D721Med (cell line): ENCODE measurements at regions not wholly inside any gene's neighbourhood (a gene's known extent, or its start where the extent isn't known, plus 50 kb on each side); places are given as distances from the start of the nearest gene placed in this dataset.
"Not testable (repeated sequence)": the region's sequence is repeated elsewhere in the genome, so short reads cannot be mapped to it uniquely, and the experiment has no call there.

Experiments used
- DNase-seq: peaks from one replicate; pipeline ENCODE4 v3.0.0; 2011; ENCODE audit warnings: low spot score; ENCODE audit not compliant: insufficient read length
- FAIRE-seq: peaks from 2 replicates; lab custom pipeline; 2011; peaks lifted over from hg19 to GRCh38; lab: Jason Lieb, UNC
- CTCF ChIP-seq: IDR thresholded peaks from 2 replicates; pipeline ENCODE4 v1.5.1; 2012; ENCODE audit warnings: mild to moderate bottlenecking, control low read depth; ENCODE audit not compliant: insufficient read depth; ENCODE audit errors: missing control alignments

GRCh38 chr17:45578516-45579455 lies 88.3 kb upstream of the PLEKHM1 start:
- TF ChIP-seq CTCF, result no peak
- no peak for FAIRE-seq
- no peak for DNase-seq

- FAIRE-seq (no peak), DNase-seq (no peak)
- TF ChIP-seq CTCF, result no peak
These were observed 89.3 kb upstream of the PLEKHM1 start for GRCh38 chr17:45579529-45580495.

GRCh38 chr17:45580924-45581323 lies 90.4 kb upstream of the PLEKHM1 start:
- no peak for TF ChIP-seq CTCF
- DNase-seq (no peak), FAIRE-seq (no peak)

DNA sequence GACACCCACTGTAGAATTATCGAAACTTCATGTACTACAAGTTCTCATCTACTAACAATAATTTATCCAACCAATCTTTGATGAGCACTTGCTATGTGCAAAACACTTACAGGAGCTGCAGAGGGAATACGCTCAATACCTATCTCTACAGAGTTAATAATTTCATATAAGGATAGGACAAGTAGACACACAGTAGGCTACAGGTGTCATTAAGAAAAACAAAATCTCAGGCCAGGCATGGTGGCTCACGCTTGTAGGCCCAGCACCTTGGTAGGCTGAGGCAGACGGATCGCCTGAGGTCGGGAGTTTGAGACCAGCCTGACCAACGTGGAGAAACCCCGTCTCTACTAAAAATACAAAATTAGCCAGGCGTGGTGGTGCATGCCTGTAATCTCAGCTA lies 91.3 kb upstream of the PLEKHM1 start:
- no peak for FAIRE-seq
- no peak for DNase-seq

GRCh38 chr17:45584092-45585036 lies 93.8 kb upstream of the PLEKHM1 start:
- peak; percentile 30 for DNase-seq
- FAIRE-seq, result no peak
- no peak for TF ChIP-seq CTCF

More for the DNA sequence above, 91.3 kb upstream of the PLEKHM1 start:
- no peak for TF ChIP-seq CTCF

DNA sequence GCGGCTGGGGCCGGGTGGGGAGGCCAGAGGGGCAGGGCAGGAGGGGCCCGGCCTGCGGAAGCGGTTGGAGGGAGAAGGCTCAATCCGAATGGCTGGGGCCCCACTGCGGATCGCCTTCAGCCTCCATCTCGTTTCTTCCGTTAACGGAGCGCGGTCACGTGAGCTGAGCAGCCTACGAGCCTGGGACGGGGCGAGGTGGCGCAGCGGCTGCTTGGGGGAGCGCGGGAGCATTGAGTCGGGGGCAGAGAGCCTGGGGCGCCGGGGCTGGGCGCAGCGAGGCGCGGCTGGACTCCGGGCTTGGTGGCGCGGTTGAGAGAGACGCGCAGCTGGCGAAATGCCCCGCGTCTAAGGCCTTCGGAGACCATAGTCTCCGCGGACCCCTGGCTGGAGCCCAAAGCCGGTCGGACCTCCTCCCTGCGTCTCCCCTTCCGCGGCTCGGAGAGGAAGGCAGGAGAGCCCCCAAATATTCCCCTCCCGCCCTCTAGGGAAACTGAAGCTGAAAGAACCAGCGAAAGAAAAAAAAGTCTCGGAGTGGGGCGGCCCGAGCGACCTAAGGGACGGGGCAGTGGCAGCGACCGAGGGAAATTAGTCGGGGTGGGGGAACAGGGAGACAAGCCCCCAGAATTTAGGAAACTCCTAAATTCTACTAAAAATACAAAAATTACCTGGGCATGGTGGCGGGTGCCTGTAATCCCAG lies 94.7 kb upstream of the PLEKHM1 start:
- not testable (repeated sequence) for FAIRE-seq
- DNase-seq, result peak; percentile 35
- TF ChIP-seq CTCF, result peak; percentile 28

GRCh38 chr17:45585794-45586650 lies 95.5 kb upstream of the PLEKHM1 start:
- not testable (repeated sequence) for FAIRE-seq, DNase-seq

GRCh38 chr17:45586651-45586934 lies 96.1 kb upstream of the PLEKHM1 start:
- not testable (repeated sequence) for FAIRE-seq, DNase-seq
